SH-SY5Y (cell line): ENCODE measurements at regions not wholly inside any gene's neighbourhood (a gene's known extent, or its start where the extent isn't known, plus 50 kb on each side); places are given as distances from the start of the nearest gene placed in this dataset.

Experiments
- GATA2 ChIP-seq: IDR thresholded peaks from 2 replicates; pipeline ENCODE4 v1.6.1; 2011; ENCODE audit warnings: mild to moderate bottlenecking, low read depth, low read length
- GATA3 ChIP-seq: IDR thresholded peaks from 2 replicates; pipeline ENCODE4 v1.6.1; 2011; ENCODE audit warnings: low read depth, mild to moderate bottlenecking, low read length, moderate library complexity

DNA sequence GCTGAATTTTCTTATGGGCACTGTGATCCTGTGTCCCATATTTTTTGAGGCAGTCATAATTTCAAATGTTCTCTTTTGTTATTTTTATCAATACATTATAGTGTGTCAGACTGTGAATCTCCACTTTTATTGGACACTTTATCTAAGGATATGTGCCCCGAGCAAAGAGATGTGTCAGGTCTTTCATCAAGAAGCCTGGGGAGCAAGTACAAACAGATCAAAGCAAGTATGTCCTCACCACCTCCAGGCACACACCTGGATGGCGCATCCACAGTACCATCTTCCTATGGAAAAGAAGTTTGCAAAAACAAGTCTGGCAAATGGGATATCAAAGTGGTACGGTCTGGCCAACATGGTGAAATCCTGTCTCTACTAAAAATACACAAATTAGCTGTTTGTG, 81.0 kb upstream of the ZNF236 start:
- TF ChIP-seq GATA3 (no peak), GATA2 (no peak)

DNA sequence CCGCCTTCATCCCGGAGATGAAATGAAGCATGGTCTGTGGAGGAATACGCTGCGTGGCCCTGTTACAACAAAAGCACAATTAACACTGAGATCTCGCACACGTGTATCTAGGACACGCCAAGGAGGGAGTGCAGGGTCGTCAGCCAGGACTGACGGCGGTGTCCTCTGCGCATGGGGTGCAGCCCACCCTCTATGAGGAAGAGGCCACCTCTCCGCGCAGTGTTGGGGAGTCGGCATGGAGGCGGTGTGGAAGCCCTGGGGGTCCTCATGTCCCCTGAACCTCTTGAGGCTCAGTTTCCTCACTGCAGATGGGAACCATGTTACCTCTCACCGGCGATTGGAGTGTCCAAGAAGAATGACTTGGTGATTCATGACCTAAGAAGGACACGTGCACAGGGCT, 86.0 kb upstream of the ZNF236 start:
- TF ChIP-seq GATA3 (no peak), GATA2 (no peak)

DNA sequence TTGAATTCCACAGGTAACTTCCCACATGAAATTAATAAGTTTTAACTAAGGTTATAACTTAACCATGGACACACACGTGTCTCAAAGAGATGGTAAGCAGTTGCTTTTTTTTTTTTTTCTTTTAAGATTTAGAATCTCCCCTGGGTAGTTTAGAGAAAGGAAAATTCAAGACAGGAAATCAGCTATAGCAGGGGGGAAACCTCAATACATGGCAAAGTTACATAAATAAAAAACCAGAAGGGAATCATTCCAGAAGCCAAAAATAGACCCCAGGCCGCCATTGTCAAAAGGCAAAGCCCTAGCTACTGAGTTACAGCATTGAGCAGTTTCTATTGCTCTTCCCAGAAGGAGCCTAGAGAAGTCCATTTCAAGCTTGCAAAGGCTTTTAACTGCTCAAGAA, 91.5 kb upstream of the ZNF236 start:
- TF ChIP-seq GATA3 (no peak), GATA2 (no peak)

DNA sequence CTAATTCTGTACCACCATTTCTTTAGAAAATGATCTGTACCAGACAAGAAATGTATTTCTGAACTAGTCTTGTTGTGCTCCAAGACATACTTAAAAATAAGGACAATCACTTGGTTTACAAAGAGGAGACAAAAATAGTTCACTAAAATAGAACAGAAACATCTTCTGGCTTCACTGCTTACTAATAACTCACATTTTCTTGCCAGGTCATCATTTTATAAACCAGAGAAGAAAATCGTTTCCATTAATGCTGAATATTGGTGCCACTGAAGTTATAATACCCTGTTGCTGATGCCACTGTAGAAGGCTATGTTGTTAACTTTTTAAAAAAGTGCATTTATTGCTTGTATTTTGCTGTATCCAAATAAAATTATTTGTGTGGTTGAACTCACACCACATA, 94.8 kb upstream of the ZNF236 start:
- TF ChIP-seq GATA2 (no peak), GATA3 (no peak)

DNA sequence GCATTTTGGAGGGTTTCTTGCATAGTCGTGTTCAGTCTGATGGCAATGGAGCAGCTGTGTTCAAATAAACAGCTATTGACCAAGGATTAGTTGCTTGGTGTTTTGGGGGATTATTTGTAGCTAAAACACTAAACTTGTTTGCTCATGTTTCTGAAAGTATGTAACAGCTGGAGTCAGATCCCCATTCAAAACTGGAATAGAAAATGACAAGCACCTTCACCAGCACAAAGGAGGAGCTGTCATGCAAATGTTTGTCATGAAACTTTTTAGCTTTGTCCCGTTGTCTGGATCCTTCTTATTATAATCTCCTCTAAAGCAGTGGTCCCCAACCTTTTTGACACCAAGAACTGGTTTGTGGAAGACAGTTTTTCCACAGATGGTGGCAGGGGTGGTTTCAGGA, 96.9 kb upstream of the ZNF236 start:
- TF ChIP-seq GATA2: no peak
- no peak for TF ChIP-seq GATA3

DNA sequence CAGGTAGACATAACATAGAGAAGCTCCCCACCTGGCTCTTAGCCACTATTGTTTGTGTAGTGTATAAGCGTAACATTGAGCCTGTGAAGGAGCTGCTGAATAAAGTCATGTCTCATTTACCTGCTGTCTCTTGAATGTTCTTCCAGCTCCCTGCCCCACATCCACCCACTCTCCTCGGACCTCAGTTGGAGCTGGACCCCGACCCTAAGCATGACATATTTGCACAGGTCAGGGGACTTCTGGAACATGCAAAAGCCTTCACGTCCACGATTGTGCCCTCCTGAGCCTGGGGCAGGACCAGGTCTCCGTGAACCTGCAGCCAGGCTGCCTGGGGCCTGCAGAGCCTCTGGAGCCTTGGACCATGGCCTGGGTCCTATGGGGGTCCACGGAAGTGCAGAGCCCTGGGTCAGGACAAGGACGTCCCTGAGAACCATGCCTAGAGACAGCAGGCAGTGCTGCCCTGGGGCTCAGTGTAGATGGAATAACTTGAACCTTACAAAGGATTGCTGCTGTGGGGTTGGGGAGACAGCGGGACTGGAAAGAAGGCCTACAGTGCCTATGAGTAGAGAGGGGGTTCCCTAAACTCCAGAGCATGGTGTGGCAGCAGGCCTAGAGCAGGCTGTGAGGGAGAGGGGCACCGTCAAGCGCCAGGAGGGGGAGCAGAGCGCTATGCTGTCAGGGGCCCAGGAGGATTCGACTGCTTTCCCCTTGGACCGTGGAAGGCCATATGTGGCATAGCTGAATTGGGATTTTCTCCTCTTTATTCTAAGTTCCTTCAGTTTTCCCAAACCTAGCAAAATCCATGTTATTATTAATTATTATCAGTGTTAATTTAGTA, 99.9 kb upstream of the ZNF236 start:
- TF ChIP-seq GATA2: no peak
- TF ChIP-seq GATA3: no peak

DNA sequence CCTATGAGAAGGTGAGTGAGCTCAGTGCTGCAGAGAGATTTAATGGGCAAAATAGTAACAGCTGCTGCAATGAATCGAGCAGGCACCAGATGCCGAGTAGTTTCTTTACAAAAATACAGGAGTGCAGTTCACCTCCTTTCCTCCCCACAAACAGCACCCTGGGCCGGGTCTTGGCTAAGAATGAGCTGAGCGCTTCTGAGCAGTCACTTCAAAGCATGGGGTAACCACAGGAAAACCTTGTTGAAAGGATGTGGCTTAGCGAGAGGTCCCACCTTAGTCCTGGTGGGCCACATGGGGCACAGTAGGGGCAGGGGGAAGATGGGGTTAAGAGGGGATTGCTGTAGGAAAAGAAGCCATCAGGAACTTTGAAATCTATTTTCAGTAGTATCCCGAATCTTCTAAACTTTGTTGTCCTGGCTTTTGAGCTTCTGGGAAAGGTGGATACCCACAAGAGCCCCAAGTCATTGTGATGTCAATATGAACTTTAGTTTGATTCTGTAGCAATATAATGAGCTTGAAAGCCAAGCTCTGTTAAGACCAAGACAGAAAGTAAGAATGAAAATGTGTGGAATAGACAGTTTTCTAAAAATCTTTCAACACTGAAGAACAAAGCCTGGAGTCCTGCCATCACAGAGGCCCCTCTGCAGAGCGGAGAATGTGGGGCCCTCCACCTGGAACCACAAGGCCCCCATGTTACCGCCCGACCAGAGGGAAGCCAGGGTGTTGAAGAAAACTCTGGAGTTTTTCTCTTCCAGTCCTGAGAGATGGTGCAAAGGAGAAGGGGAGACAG, 101.0 kb upstream of the ZNF236 start:
- no peak for TF ChIP-seq GATA3
- TF ChIP-seq GATA2: no peak

DNA sequence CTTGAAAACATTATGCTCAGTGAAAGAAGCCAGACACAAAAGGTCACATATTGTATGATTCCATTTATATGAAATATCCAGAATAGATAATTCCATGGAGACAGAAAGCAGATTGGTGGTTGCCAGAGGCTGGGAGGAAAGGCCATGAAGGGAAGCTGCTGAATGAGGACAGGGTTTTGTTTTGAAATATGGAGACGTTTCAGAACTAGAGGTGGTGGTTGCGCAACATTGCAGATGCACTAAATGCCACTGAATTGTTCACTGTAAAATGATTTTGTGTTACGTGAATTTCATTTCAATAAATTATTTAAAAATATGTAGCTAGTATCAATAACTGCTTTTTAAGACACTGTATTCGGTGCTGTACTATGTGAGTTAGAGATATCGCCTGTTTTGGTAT, 101.7 kb upstream of the ZNF236 start:
- TF ChIP-seq GATA3 (no peak), GATA2 (no peak)

DNA sequence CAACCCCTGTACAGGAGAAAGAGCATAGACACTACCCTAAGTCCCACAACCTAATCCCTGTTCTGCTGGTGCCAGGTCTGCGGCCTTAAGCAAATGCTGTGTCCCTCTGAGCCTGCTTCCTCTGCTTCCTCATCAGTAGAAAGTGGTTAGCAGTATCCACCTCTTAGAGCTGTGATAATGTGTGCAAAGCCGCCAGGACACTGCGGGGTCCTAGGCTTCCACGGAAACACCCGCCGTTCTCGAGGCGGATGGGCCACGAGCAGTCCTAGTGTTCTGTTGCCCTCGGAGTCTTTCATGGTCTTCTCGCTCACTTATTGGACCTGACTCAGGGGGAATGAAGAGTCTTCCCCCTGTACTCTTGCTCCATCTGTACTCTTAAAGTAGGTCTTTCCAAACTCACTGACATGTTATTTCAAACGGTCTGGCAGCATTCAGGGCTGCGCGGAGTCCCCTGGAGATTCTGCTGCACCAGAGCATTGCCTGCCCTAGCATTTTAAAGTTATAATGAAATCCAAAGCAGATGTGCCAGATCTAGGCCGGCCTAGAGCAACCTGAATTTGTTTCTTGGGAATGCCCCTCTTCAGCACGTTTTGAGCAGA, 107.2 kb upstream of the ZNF236 start:
- TF ChIP-seq GATA2 (no peak), GATA3 (no peak)

DNA sequence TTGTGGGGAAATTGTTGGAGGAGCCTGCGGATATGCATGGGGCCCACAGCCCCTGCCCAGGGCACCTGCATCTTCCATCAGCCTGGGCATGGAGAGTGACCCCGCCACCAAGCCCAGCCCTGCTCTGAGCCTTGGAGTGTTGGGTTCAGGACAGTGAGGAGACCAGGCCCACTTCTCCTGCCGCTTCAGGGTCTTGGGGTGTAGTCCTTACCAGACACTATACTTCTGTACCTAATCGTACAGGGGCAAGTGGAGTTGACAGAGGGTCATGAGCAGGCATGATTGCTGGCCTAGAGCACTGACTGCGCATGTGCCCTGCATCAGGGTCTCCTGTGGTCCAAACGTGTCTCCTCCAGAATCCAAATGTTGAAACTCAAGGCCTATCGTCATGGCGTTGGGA, 108.9 kb upstream of the ZNF236 start:
- TF ChIP-seq GATA3 (no peak), GATA2 (no peak)

DNA sequence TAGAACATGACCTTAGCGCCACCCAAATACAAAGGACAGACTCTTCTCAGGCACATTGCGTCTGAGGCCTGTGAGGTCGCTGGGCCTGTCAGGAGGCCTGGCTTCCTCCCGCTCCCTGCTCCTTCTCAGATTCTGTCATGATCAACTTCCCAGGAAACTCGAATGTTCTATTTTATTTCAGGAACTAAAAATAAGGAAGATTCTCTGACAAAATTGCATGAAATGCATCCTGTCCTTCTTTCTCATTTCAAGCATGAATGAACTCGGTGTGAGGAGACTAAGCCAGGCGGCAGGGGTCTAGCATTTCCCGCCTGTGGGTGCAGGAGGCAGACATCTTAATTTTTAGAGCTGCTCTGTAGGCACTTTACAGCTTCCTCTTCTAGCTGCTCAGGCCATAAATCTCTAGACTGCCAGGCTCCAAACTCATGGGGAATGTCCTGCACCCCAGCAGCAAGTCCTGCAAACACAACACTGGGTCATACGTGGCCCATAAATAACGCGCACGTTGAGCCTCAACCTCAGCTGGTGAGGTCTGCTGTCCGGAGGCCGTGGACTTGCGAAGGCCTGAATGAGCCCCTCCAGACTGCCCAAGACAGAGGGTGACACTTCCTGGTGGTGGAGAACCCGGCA, 109.7 kb upstream of the ZNF236 start:
- no peak for TF ChIP-seq GATA3

DNA sequence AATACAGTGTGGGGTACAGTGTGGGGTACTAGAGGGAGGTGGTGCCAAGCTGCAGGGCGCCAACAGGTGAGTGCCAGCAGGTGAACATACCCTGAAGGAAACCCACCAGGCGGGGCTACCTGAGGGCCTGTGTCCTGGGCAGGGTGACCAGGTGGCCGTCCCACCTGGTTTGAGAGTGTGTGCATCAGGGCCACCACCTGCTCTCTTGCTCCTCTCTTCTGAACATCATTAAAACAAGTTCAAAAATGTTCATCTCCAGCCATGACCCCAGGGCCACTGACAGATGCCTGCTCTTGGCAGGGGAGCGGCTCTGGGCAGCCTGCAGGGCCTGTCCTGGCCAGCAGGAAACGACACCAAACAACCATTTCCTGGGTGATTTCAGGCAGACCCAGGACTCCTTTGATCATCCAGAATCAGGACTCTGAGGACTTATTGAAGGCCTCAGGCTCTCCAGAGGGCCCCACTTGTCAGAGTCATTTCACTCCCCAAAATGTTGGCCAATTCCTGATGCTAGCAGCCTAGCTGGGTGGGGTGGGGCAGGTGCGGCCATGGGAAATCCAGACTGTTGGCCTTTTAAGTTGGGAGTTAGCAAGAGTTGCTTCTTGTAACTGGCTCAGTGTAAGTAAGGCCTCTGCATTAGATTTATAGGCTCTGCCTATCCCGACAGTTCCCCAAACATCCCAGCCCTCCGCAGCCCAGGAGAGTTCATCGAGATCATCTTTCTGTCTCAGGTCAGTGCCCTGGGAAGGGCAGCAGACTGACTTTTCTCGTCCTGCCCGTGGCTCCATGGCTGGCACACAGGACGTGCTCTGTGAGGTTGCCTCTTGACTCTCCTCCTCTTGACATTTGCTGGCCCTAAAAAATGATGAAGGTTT, 111.5 kb upstream of the ZNF236 start:
- TF ChIP-seq GATA2: no peak
- TF ChIP-seq GATA3: no peak

DNA sequence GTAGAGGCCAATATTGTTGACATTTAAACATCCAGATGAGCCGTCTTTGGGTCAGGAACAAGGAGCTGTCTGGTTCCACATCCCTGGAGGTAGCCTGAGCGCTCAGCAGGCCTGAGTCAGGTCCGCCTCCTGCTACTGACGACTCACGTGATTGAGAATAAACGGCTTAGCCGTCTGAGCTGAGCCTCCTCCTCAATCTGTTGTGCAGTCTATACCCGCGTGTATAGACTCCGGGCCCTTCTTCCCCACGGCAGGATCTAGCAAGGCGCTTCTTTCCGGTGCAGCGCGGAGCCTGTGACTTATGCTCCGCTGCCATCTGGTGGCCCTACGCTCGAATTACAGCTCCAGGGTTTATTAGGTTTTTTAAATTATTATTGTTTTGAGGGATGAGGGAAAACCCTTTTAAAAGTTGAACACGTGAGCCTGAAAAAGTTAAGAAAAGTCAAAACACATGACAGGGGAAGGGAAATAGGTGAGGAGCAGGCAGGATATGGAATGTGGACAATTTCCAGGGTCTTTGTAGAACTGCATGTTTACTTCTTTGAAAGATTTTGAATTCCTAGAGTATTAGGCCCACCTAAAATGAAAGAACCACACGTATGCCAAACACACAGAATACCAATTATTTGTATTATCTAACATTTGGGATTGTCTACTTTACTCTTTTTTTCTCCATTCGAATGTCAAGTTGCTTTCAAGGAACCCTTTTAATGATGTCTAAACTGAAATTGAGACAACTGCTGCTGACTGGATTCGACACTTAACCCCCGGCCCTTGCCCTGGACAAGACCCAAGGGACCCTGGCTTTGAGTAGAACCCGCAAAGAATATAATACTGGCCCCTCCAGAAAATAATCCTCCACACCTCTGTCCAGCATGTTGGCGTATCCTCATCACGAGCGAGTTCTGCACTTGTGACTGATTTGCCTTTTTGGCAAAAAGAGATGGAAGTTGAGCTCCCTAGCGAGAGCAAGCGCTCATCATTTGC, 112.4 kb upstream of the ZNF236 start:
- TF ChIP-seq GATA2 (no peak), GATA3 (no peak)
